Prostate gland (tissue), 2 donors: ENCODE measurements at regions not wholly inside any gene's neighbourhood (a gene's known extent, or its start where the extent isn't known, plus 50 kb on each side); places are given as distances from the start of the nearest gene placed in this dataset.

ENCODE experiments used
- DNase-seq: peaks from one replicate; pipeline ENCODE4 v3.0.0-alpha.2; 2019; ENCODE audit warnings: low spot score
- H3K27ac ChIP-seq, 2 donors: fragments of 200-600 bp; sonication (generic); 2 replicates each; pipeline ENCODE4 v1.5.1; 2017 to 2019
- H3K27me3 ChIP-seq: fragments of 200-600 bp; sonication (generic); replicated peaks from 2 replicates; pipeline ENCODE4 v1.5.1; 2019; ENCODE audit not compliant: insufficient read depth
- H3K36me3 ChIP-seq, 2 donors: fragments of 200-600 bp; sonication (generic); 1 replicate in 1 of 2; 2 replicates in 1 of 2; pipeline versions ENCODE4 v1.5.1 to v1.8.1; 2017 to 2019
- H3K4me1 ChIP-seq: fragments of 200-600 bp; sonication (generic); replicated peaks from 2 replicates; pipeline ENCODE4 v1.5.1; 2019
- H3K4me3 ChIP-seq, 2 donors: fragments of 200-600 bp; sonication (generic); 2 replicates each; pipeline ENCODE4 v1.5.1; 2017 to 2019
- H3K9me3 ChIP-seq: fragments of 200-600 bp; sonication (generic); 2 replicates; pipeline ENCODE4 v1.5.1; 2017
- POLR2A ChIP-seq: fragments of 450-650 bp; IDR thresholded peaks from one replicate; pipeline ENCODE4 v1.6.1; 2016; ENCODE audit warnings: antibody characterized with exemption, mild to moderate bottlenecking
- POLR2AphosphoS5 ChIP-seq: sonication (generic); formaldehyde crosslinking; IDR thresholded peaks from one replicate; pipeline ENCODE4 v1.6.1; 2017; ENCODE audit warnings: antibody characterized with exemption
- WGBS: methylation state at CpG from one replicate; pipeline ENCODE4 v1.1.5; 2018; 5-methylcytosine and 5-hydroxymethylcytosine counted together
- intact Hi-C: fragments of 100-400 bp; cut with DNase I; formaldehyde crosslinking; loops from one replicate; pipeline ENCODE4 v1.14.2; 2022
- TF ChIP-seq, protein P1 (sequence below), 4 experiments: fragments of 200-600 bp in 2 of 4; fragments of 450-650 bp in 2 of 4; sonication (generic) in 2 of 4; IDR thresholded peaks; 1 replicate in 3 of 4; 2 replicates in 1 of 4; pipeline ENCODE4 v1.5.1; 2016 to 2019; ENCODE audit warnings: antibody characterized with exemption in 4 of 4, mild to moderate bottlenecking in 2 of 4, moderate library complexity in 2 of 4

- no peak overlapping the region for H3K4me3 ChIP-seq
- no peaks in the 10 kb centered on the region for H3K4me1 ChIP-seq
- H3K9me3 ChIP-seq, result no peaks in the 10 kb centered on the region
- no peaks in the 10 kb centered on the region for H3K36me3 ChIP-seq
- no peak overlapping the region for H3K27ac ChIP-seq
- intact Hi-C loops, result no loop called here
- H3K27me3 ChIP-seq, result no peaks in the 10 kb centered on the region
- no peak for DNase-seq
- TF ChIP-seq POLR2A (no peak), POLR2AphosphoS5 (no peak)
- TF ChIP-seq, protein P1, sequence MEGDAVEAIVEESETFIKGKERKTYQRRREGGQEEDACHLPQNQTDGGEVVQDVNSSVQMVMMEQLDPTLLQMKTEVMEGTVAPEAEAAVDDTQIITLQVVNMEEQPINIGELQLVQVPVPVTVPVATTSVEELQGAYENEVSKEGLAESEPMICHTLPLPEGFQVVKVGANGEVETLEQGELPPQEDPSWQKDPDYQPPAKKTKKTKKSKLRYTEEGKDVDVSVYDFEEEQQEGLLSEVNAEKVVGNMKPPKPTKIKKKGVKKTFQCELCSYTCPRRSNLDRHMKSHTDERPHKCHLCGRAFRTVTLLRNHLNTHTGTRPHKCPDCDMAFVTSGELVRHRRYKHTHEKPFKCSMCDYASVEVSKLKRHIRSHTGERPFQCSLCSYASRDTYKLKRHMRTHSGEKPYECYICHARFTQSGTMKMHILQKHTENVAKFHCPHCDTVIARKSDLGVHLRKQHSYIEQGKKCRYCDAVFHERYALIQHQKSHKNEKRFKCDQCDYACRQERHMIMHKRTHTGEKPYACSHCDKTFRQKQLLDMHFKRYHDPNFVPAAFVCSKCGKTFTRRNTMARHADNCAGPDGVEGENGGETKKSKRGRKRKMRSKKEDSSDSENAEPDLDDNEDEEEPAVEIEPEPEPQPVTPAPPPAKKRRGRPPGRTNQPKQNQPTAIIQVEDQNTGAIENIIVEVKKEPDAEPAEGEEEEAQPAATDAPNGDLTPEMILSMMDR (IDR thresholded peaks at IDR 0.05), result no peak
- 71% methylated on average over 2 of the region's 2 CpGs for WGBS
These were observed 1076.7 kb downstream of the NR2F1-AS1 start for GRCh38 chr5:92504346-92504745.

GRCh38 chr5:92500752-92501151 lies 1080.3 kb downstream of the NR2F1-AS1 start:
- Histone ChIP-seq H3K27me3 (no peaks in the 10 kb centered on the region), H3K9me3 (no peaks in the 10 kb centered on the region), H3K4me1 (no peaks in the 10 kb centered on the region), H3K27ac (no peak overlapping the region), H3K4me3 (no peak overlapping the region), H3K36me3 (no peaks in the 10 kb centered on the region)
- DNase-seq, result no peak
- intact Hi-C loops, result no loop called here
- WGBS, result 98% methylated on average over 2 of the region's 2 CpGs
- TF ChIP-seq POLR2A (no peak), POLR2AphosphoS5 (no peak)
- TF ChIP-seq, protein P1 (IDR thresholded peaks at IDR 0.05), result no peak

GRCh38 chr5:92496545-92496944 lies 1084.5 kb downstream of the NR2F1-AS1 start:
- H3K27me3 ChIP-seq, result no peaks in the 10 kb centered on the region
- H3K9me3 ChIP-seq, result no peaks in the 10 kb centered on the region
- TF ChIP-seq, protein P1 (IDR thresholded peaks at IDR 0.05), result no peak
- TF ChIP-seq POLR2A, result no peak
- no peak for TF ChIP-seq POLR2AphosphoS5
- intact Hi-C loops, result no loop called here
- H3K27ac ChIP-seq, result no peak overlapping the region
- DNase-seq, result no peak
- no peak overlapping the region for H3K4me3 ChIP-seq
- no peaks in the 10 kb centered on the region for H3K36me3 ChIP-seq
- no peaks in the 10 kb centered on the region for H3K4me1 ChIP-seq

DNA sequence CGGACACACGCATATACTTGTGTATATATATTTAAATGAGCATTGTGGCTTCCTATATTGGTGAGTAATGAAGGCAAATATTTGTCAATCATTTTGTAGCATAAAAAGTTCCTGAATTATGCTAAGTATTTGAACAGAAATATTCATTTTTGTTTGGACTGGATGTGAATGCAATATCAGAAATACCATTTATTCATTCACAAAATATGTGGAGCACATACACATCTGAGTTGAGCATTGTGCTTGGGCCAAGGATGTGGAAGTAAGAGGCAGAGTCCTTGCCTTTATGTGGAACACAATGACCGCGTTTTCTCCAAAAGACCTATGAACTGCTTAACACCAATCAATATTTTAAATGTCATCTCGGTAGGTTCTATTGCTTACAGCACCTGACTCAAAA lies 1086.5 kb downstream of the NR2F1-AS1 start:
- no peak overlapping the region for H3K4me3 ChIP-seq
- H3K27me3 ChIP-seq, result no peaks in the 10 kb centered on the region
- no peak for DNase-seq
- H3K4me1 ChIP-seq, result no peaks in the 10 kb centered on the region
- intact Hi-C loops, result no loop called here
- no peak overlapping the region for H3K27ac ChIP-seq
- TF ChIP-seq, protein P1 (IDR thresholded peaks at IDR 0.05), result no peak
- H3K36me3 ChIP-seq, result no peaks in the 10 kb centered on the region
- no peaks in the 10 kb centered on the region for H3K9me3 ChIP-seq
- WGBS, result 91% methylated on average over 5 of the region's 5 CpGs

DNA sequence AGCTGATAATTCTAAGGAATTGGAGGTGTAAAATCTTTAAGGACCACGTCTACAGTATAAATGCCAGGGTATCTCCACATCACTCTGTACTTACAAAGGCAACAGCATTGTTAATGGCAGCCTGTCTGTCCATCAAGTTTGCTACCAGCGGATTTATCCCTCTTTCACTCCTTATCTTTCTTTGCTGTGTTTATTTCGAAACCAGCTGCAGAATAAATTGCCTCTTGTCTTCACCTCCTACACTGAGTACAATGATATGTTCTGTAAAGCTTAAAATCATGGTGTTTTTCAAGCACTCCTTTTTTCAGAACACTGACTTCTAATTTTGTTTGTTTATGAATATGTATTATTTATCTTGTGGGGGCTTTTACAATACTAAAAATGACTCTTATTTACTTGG lies 1088.1 kb downstream of the NR2F1-AS1 start:
- Histone ChIP-seq H3K4me1 (no peaks in the 10 kb centered on the region), H3K9me3 (no peaks in the 10 kb centered on the region), H3K36me3 (no peaks in the 10 kb centered on the region), H3K4me3 (no peak overlapping the region), H3K27me3 (no peaks in the 10 kb centered on the region), H3K27ac (no peak overlapping the region)
- 67% methylated on average over 3 of the region's 3 CpGs for WGBS
- DNase-seq, result no peak
- TF ChIP-seq, protein P1 (IDR thresholded peaks at IDR 0.05), result no peak
- TF ChIP-seq POLR2A, result no peak
- TF ChIP-seq POLR2AphosphoS5, result no peak
- intact Hi-C loops, result no loop called here
